Transverse colon (tissue), 4 donors: ENCODE measurements at regions not wholly inside any gene's neighbourhood (a gene's known extent, or its start where the extent isn't known, plus 50 kb on each side); places are given as distances from the start of the nearest gene placed in this dataset.

Source experiments
- DNase-seq: peaks from one replicate; pipeline ENCODE4 v3.0.0-alpha.2; 2019
- H3K27ac ChIP-seq, 4 donors: fragments of 200-600 bp; sonication (generic); 2 replicates each; pipeline ENCODE4 v1.5.1; 2016 to 2018; ENCODE audit warnings: inconsistent platforms in 4 of 4
- H3K27me3 ChIP-seq: fragments of 200-600 bp; sonication (generic); 2 replicates; pipeline ENCODE4 v1.5.1; 2017; ENCODE audit warnings: inconsistent platforms
- H3K36me3 ChIP-seq, 4 donors: fragments of 200-600 bp; sonication (generic); 2 replicates each; pipeline ENCODE4 v1.5.1; 2017 to 2019; ENCODE audit warnings: inconsistent platforms in 4 of 4
- H3K4me1 ChIP-seq, 4 donors: fragments of 200-600 bp; sonication (generic); 2 replicates each; pipeline ENCODE4 v1.5.1; 2017 to 2020; ENCODE audit warnings: inconsistent platforms in 4 of 4
- H3K4me3 ChIP-seq, 4 donors: fragments of 200-600 bp; sonication (generic); 1 replicate in 1 of 4; 2 replicates in 3 of 4; pipeline versions ENCODE4 v1.5.1 to v1.6.1; 2017 to 2019; ENCODE audit warnings: inconsistent platforms in 4 of 4
- H3K9me3 ChIP-seq, 2 donors: fragments of 200-600 bp; sonication (generic); 2 replicates each; pipeline ENCODE4 v1.5.1; 2017 to 2019; ENCODE audit warnings: inconsistent platforms in 2 of 2
- CTCF ChIP-seq, 5 experiments: fragments of 200-600 bp in 3 of 5; fragments of 450-650 bp in 2 of 5; sonication (generic) in 3 of 5; IDR thresholded peaks; 1 replicate in 2 of 5; 2 replicates in 3 of 5; pipeline ENCODE4 v1.5.1; 2016 to 2017; ENCODE audit warnings: antibody characterized with exemption in 5 of 5, inconsistent platforms in 3 of 5, mild to moderate bottlenecking in 2 of 5, moderate library complexity in 1 of 5
- EP300 ChIP-seq: sonication (generic); formaldehyde crosslinking; IDR thresholded peaks from one replicate; pipeline ENCODE4 v1.6.1; 2017; ENCODE audit warnings: antibody characterized with exemption, low read depth
- POLR2A ChIP-seq: fragments of 450-650 bp; IDR thresholded peaks from one replicate; pipeline ENCODE4 v1.6.1; 2016; ENCODE audit warnings: antibody characterized with exemption, mild to moderate bottlenecking, moderate library complexity
- POLR2AphosphoS5 ChIP-seq, 3 donors: sonication (generic); formaldehyde crosslinking; IDR thresholded peaks; one replicate each; pipeline ENCODE4 v1.6.1; 2016; ENCODE audit warnings: antibody characterized with exemption in 3 of 3
- WGBS, 2 donors: methylation state at CpG; one replicate each; pipeline ENCODE4 v1.1.5; 2018; ENCODE audit warnings: low coverage in 1 of 2; 5-methylcytosine and 5-hydroxymethylcytosine counted together
- in situ Hi-C, 4 donors: fragments of 200-750 bp; cut with MboI; loops; one replicate each; pipeline versions ENCODE4 v1.15.0 to v1.15.1; 2017; ENCODE audit warnings: low sequenced_read_pairs in 3 of 4, low pct_ligation_motif_present in 1 of 4, low pct_unique_long_range_greater_than_20kb in 1 of 4
- intact Hi-C: fragments of 100-400 bp; cut with DNase I; formaldehyde crosslinking; loops from one replicate; pipeline ENCODE4 v1.15.1; 2023; ENCODE audit warnings: low total_unique reads

- WGBS, 2 donors = 79 to 88% methylated on average over 4 to 5 of the region's 5 CpGs
- TF ChIP-seq POLR2A = no peak
- no peak for TF ChIP-seq EP300
- no peak for TF ChIP-seq POLR2AphosphoS5 (IDR thresholded peaks at IDR 0.05)
- TF ChIP-seq CTCF (IDR thresholded peaks at IDR 0.05) = no peak
- intact Hi-C loops = no loop called here
Observed at GRCh38 chr6:90654806-90655205, 67.9 kb upstream of the MAP3K7 start.

GRCh38 chr6:90654166-90654565 lies 67.3 kb upstream of the MAP3K7 start:
- no peak for DNase-seq
- intact Hi-C loops (no loop called here), in situ Hi-C loops (no loop called here)
- TF ChIP-seq CTCF (IDR thresholded peaks at IDR 0.05) (no peak), POLR2A (no peak), EP300 (no peak)
- no peaks in the 10 kb centered on the region for H3K9me3 ChIP-seq
- no peaks in the 10 kb centered on the region for H3K27me3 ChIP-seq
- H3K36me3 ChIP-seq = no peaks in the 10 kb centered on the region
- 56 to 81% methylated on average over 3 to 8 of the region's 8 CpGs for WGBS, 2 donors
- no peak overlapping the region for H3K4me3 ChIP-seq
- H3K4me1 ChIP-seq = no peaks in the 10 kb centered on the region
- H3K27ac ChIP-seq = no peak overlapping the region

More at GRCh38 chr6:90654806-90655205, 67.9 kb upstream of the MAP3K7 start:
- no peak for DNase-seq
- in situ Hi-C loops = no loop called here
- H3K36me3 ChIP-seq = no peaks in the 10 kb centered on the region
- no peak overlapping the region for H3K27ac ChIP-seq
- H3K4me3 ChIP-seq = no peak overlapping the region
- no peaks in the 10 kb centered on the region for H3K9me3 ChIP-seq
- no peaks in the 10 kb centered on the region for H3K27me3 ChIP-seq
- H3K4me1 ChIP-seq = no peaks in the 10 kb centered on the region

- intact Hi-C loops (no loop called here), in situ Hi-C loops (no loop called here)
- 45 to 66% methylated on average over 4 to 5 of the region's 5 CpGs for WGBS, 2 donors
- H3K36me3 ChIP-seq = no peaks in the 10 kb centered on the region
- H3K4me1 ChIP-seq = no peaks in the 10 kb centered on the region
- no peaks in the 10 kb centered on the region for H3K27me3 ChIP-seq
- TF ChIP-seq EP300 (no peak), CTCF (IDR thresholded peaks at IDR 0.05) (no peak), POLR2A (no peak), POLR2AphosphoS5 (IDR thresholded peaks at IDR 0.05) (no peak)
- H3K27ac ChIP-seq = no peak overlapping the region
- no peak overlapping the region for H3K4me3 ChIP-seq
- no peak for DNase-seq
- no peaks in the 10 kb centered on the region for H3K9me3 ChIP-seq
Observed at GRCh38 chr6:90653750-90654149, 66.9 kb upstream of the MAP3K7 start.

GRCh38 chr6:90650041-90650940 lies 63.4 kb upstream of the MAP3K7 start:
- H3K4me3 ChIP-seq = no peak overlapping the region
- no peak for DNase-seq
- intact Hi-C loops (no loop called here), in situ Hi-C loops (no loop called here)
- no peak for TF ChIP-seq CTCF (IDR thresholded peaks at IDR 0.05)
- no peak for TF ChIP-seq POLR2AphosphoS5 (IDR thresholded peaks at IDR 0.05)
- TF ChIP-seq EP300 = no peak
- no peak for TF ChIP-seq POLR2A
- H3K4me1 ChIP-seq = no peaks in the 10 kb centered on the region
- no peaks in the 10 kb centered on the region for H3K36me3 ChIP-seq
- no peaks in the 10 kb centered on the region for H3K9me3 ChIP-seq
- no peak overlapping the region for H3K27ac ChIP-seq
- 55 to 57% methylated on average over 6 to 8 of the region's 8 CpGs for WGBS, 2 donors
- H3K27me3 ChIP-seq = no peaks in the 10 kb centered on the region
